ENCODE measurements at regions not wholly inside any gene's neighbourhood (a gene's known extent, or its start where the extent isn't known, plus 50 kb on each side); places are given as distances from the start of the nearest gene placed in this dataset.

GRCh38 chr1:90282811-90283210 is 287.9 kb downstream of the ZNF326 start:
- TF ChIP-seq POLR2A (IDR thresholded peaks at IDR 0.05), result no peak
- TF ChIP-seq CTCF (IDR thresholded peaks at IDR 0.05), result no peak
- TF ChIP-seq POLR2AphosphoS5 (IDR thresholded peaks at IDR 0.05), result no peak

All from gastroesophageal sphincter (tissue), 3 donors.